Panc1 (cell line): ENCODE measurements at regions not wholly inside any gene's neighbourhood (a gene's known extent, or its start where the extent isn't known, plus 50 kb on each side); places are given as distances from the start of the nearest gene placed in this dataset.

ENCODE experiments used
- CTCF ChIP-seq: fragments of 450-650 bp; IDR thresholded peaks from 2 replicates; pipeline ENCODE4 v1.5.1; 2017; ENCODE audit warnings: mild to moderate bottlenecking
- POLR2AphosphoS5 ChIP-seq: IDR thresholded peaks from 2 replicates; pipeline ENCODE4 v1.6.1; 2012; ENCODE audit warnings: mild to moderate bottlenecking, low read depth, low read length, moderate library complexity

- TF ChIP-seq CTCF: no peak
- TF ChIP-seq POLR2AphosphoS5: no peak
Observed at GRCh38 chr1:192929597-192929996, 120.8 kb downstream of the RGS2 start.
